ENCODE measurements at regions not wholly inside any gene's neighbourhood (a gene's known extent, or its start where the extent isn't known, plus 50 kb on each side); places are given as distances from the start of the nearest gene placed in this dataset.

- ChIA-PET POLR2A (ENCODE audit: low non-redundant PET) (no interaction called here), CTCF (no interaction called here)
- H3K27ac ChIP-seq = no peak overlapping the region
- DNase-seq (ENCODE audit: low spot score) = no peak
- TF ChIP-seq CTCF (conservative IDR thresholded peaks at IDR 0.05; ENCODE audit: low read depth) = no peak
These were observed 82.9 kb upstream of the APBB1IP start for GRCh38 chr10:26355241-26355640.

GRCh38 chr10:26357203-26357602, 80.9 kb upstream of the APBB1IP start:
- no peak overlapping the region for H3K27ac ChIP-seq
- no peak for TF ChIP-seq CTCF (conservative IDR thresholded peaks at IDR 0.05; ENCODE audit: low read depth)
- CTCF ChIA-PET = no interaction called here
- DNase-seq (ENCODE audit: low spot score) = no peak
- POLR2A ChIA-PET (ENCODE audit: low non-redundant PET) = no interaction called here

- ChIA-PET CTCF (no interaction called here), POLR2A (ENCODE audit: low non-redundant PET) (no interaction called here)
- no peak for TF ChIP-seq CTCF (conservative IDR thresholded peaks at IDR 0.05; ENCODE audit: low read depth)
- no peak for DNase-seq (ENCODE audit: low spot score)
- H3K27ac ChIP-seq = no peak overlapping the region
These were observed 80.1 kb upstream of the APBB1IP start for GRCh38 chr10:26358071-26358470.

- no peak overlapping the region for H3K27ac ChIP-seq
- TF ChIP-seq CTCF (conservative IDR thresholded peaks at IDR 0.05; ENCODE audit: low read depth) = no peak
- ChIA-PET CTCF (no interaction called here), POLR2A (ENCODE audit: low non-redundant PET) (no interaction called here)
- no peak for DNase-seq (ENCODE audit: low spot score)
These were observed 78.5 kb upstream of the APBB1IP start for GRCh38 chr10:26359670-26360069.

- TF ChIP-seq CTCF (conservative IDR thresholded peaks at IDR 0.05; ENCODE audit: low read depth) = no peak
These were observed 76.8 kb upstream of the APBB1IP start for GRCh38 chr10:26361351-26361750.

GRCh38 chr10:26361971-26362370, 76.2 kb upstream of the APBB1IP start:
- TF ChIP-seq CTCF (conservative IDR thresholded peaks at IDR 0.05; ENCODE audit: low read depth) = no peak
- CTCF ChIA-PET = no interaction called here
- DNase-seq (ENCODE audit: low spot score) = no peak
- H3K27ac ChIP-seq = no peak overlapping the region
- POLR2A ChIA-PET (ENCODE audit: low non-redundant PET) = no interaction called here

More at GRCh38 chr10:26361351-26361750, 76.8 kb upstream of the APBB1IP start:
- POLR2A ChIA-PET (ENCODE audit: low non-redundant PET) = no interaction called here
- CTCF ChIA-PET = no interaction called here
- H3K27ac ChIP-seq = no peak overlapping the region
- DNase-seq (ENCODE audit: low spot score) = no peak
